IMR-90 (cell line): ENCODE measurements at regions not wholly inside any gene's neighbourhood (a gene's known extent, or its start where the extent isn't known, plus 50 kb on each side); places are given as distances from the start of the nearest gene placed in this dataset.

Source experiments
- ATAC-seq: fragments of 200-7000 bp; cut with Tn5 transposase; 2 replicates; pipeline ENCODE4 v1.9.1; 2020; ENCODE audit warnings: low read depth, mild to moderate bottlenecking, moderate library complexity
- BruUV-seq: library from RNA; stranded (reverse); fragments of 400-500 nt; replicated peaks from 2 replicates; lab custom pipeline; 2021; lab: Mats Ljungman, UMichigan
- CTCF ChIA-PET: fragments of 300-600 bp; formaldehyde crosslinking; extraction: SDS; loops from one replicate; lab custom pipeline; 2021; ENCODE audit warnings: antibody characterized with exemption; lab: Yijun Ruan, JAX
- POLR2A ChIA-PET: fragments of 300-600 bp; sonication (Branson Sonifier 250); formaldehyde crosslinking; loops from one replicate; lab custom pipeline; 2022; ENCODE audit warnings: antibody characterized with exemption; ENCODE audit not compliant: unreplicated experiment; lab: Charles Lee
- DNase-seq: peaks from one replicate; pipeline ENCODE4 v3.0.0; 2013
- H2AFZ ChIP-seq: replicated peaks from 2 replicates; pipeline ENCODE3; 2013; ENCODE audit warnings: low read length, mild to moderate bottlenecking; ENCODE audit not compliant: poor library complexity
- H2AK5ac ChIP-seq: 2 replicates; pipeline ENCODE4 v1.6.1; 2013; ENCODE audit warnings: low read depth, low read length, inconsistent platforms
- H2AK9ac ChIP-seq: replicated peaks from 2 replicates; pipeline ENCODE3; 2013; ENCODE audit warnings: mild to moderate bottlenecking, low read depth, low read length, moderate library complexity; ENCODE audit not compliant: poor library complexity
- H2BK120ac ChIP-seq: 2 replicates; pipeline ENCODE4 v1.6.1; 2013; ENCODE audit warnings: low read depth, low read length, inconsistent platforms
- H2BK15ac ChIP-seq: 3 replicates; pipeline ENCODE4 v1.6.1; 2013; ENCODE audit warnings: low read depth, low read length, inconsistent platforms
- H2BK20ac ChIP-seq: 2 replicates; pipeline ENCODE4 v1.6.1; 2013; ENCODE audit warnings: low read depth, mild to moderate bottlenecking, inconsistent platforms, low read length, moderate library complexity
- H2BK5ac ChIP-seq: 2 replicates; pipeline ENCODE4 v1.6.1; 2013; ENCODE audit warnings: mild to moderate bottlenecking, low read depth, low read length, inconsistent platforms; ENCODE audit not compliant: poor library complexity, severe bottlenecking
- H3K14ac ChIP-seq: replicated peaks from 2 replicates; pipeline ENCODE4 v1.6.1; 2013; ENCODE audit warnings: low read depth, low read length, inconsistent platforms
- H3K18ac ChIP-seq: 2 replicates; pipeline ENCODE4 v1.6.1; 2013; ENCODE audit warnings: low read depth, low read length, control low read depth
- H3K23ac ChIP-seq: 2 replicates; pipeline ENCODE4 v1.6.1; 2013; ENCODE audit warnings: low read depth, low read length, inconsistent platforms
- H3K27ac ChIP-seq: 2 replicates; pipeline ENCODE4 v1.5.1; 2013; ENCODE audit warnings: mild to moderate bottlenecking, control low read depth, low read length; ENCODE audit not compliant: insufficient read depth
- H3K27me3 ChIP-seq: 2 replicates; pipeline ENCODE4 v1.6.1; 2013; ENCODE audit warnings: low read length; ENCODE audit not compliant: control insufficient read depth, insufficient read depth
- H3K36me3 ChIP-seq: 2 replicates; pipeline ENCODE4 v1.6.1; 2013; ENCODE audit warnings: low read length, mixed read lengths; ENCODE audit not compliant: control insufficient read depth, insufficient read depth
- H3K4ac ChIP-seq: 2 replicates; pipeline ENCODE4 v1.6.1; 2013; ENCODE audit warnings: low read depth, low read length, inconsistent platforms
- H3K4me1 ChIP-seq: 2 replicates; pipeline ENCODE4 v1.6.1; 2013; ENCODE audit warnings: low read length, mixed read lengths; ENCODE audit not compliant: control insufficient read depth, insufficient read depth
- H3K4me2 ChIP-seq: 2 replicates; pipeline ENCODE4 v1.6.1; 2013; ENCODE audit warnings: low read depth, mild to moderate bottlenecking, control low read depth, low read length, moderate library complexity
- H3K4me3 ChIP-seq: 2 replicates; pipeline ENCODE4 v1.5.1; 2013; ENCODE audit warnings: low read depth, mild to moderate bottlenecking, control low read depth, low read length, moderate library complexity; ENCODE audit not compliant: insufficient read depth
- H3K56ac ChIP-seq: 2 replicates; pipeline ENCODE4 v1.6.1; 2013; ENCODE audit warnings: low read length, inconsistent platforms; ENCODE audit not compliant: insufficient read depth; ENCODE audit errors: extremely low read depth
- H3K79me1 ChIP-seq, 2 experiments: 2 replicates each; pipeline ENCODE4 v1.6.1; 2013; ENCODE audit warnings: low read length in 2 of 2, inconsistent platforms in 1 of 2, low read depth in 1 of 2
- H3K9ac ChIP-seq: 2 replicates; pipeline ENCODE4 v1.6.1; 2013; ENCODE audit warnings: low read depth, low read length, control low read depth
- H3K9me1 ChIP-seq: 2 replicates; pipeline ENCODE4 v1.6.1; 2013; ENCODE audit warnings: low read length, inconsistent platforms; ENCODE audit not compliant: insufficient read depth
- H3K9me3 ChIP-seq: 2 replicates; pipeline ENCODE4 v1.6.1; 2013; ENCODE audit warnings: low read length; ENCODE audit not compliant: control insufficient read depth, insufficient read depth
- H4K20me1 ChIP-seq: 2 replicates; pipeline ENCODE4 v1.6.1; 2013; ENCODE audit warnings: low read length, inconsistent platforms; ENCODE audit not compliant: insufficient read depth
- H4K5ac ChIP-seq: 2 replicates; pipeline ENCODE4 v1.6.1; 2013; ENCODE audit warnings: mild to moderate bottlenecking, low read depth, low read length, control low read depth
- H4K8ac ChIP-seq, 2 experiments: 2 replicates each; pipeline ENCODE4 v1.6.1; 2013; ENCODE audit warnings: low read depth in 2 of 2, low read length in 2 of 2, control low read depth in 1 of 2, inconsistent platforms in 1 of 2
- H4K91ac ChIP-seq: 2 replicates; pipeline ENCODE4 v1.6.1; 2013; ENCODE audit warnings: low read depth, low read length, inconsistent platforms; ENCODE audit not compliant: insufficient read depth
- BHLHE40 ChIP-seq: fragments of 150-350 bp; IDR thresholded peaks from 2 replicates; pipeline ENCODE4 v1.6.1; 2016; ENCODE audit warnings: mild to moderate bottlenecking, low read depth, low read length
- CHD1 ChIP-seq: IDR thresholded peaks from 2 replicates; pipeline ENCODE4 v1.6.1; 2012; ENCODE audit warnings: low read depth, low read length, improper control_type of control experiment
- MAFK ChIP-seq: IDR thresholded peaks from 2 replicates; pipeline ENCODE4 v1.6.1; 2012; ENCODE audit warnings: low read depth, low read length, improper control_type of control experiment
- MAZ ChIP-seq: IDR thresholded peaks from 2 replicates; pipeline ENCODE4 v1.6.1; 2012; ENCODE audit warnings: low read depth, mild to moderate bottlenecking, low read length, improper control_type of control experiment, moderate library complexity, borderline replicate concordance
- MXI1 ChIP-seq: IDR thresholded peaks from 2 replicates; pipeline ENCODE4 v1.6.1; 2012; ENCODE audit warnings: low read depth, mild to moderate bottlenecking, low read length, moderate library complexity, borderline replicate concordance
- NFE2L2 ChIP-seq: fragments of 150-350 bp; IDR thresholded peaks from 2 replicates; pipeline ENCODE4 v1.6.1; 2016; ENCODE audit warnings: low read depth, mild to moderate bottlenecking, low read length
- POLR2A ChIP-seq: IDR thresholded peaks from 2 replicates; pipeline ENCODE4 v1.6.1; 2012; ENCODE audit warnings: mild to moderate bottlenecking, low read depth, low read length
- RCOR1 ChIP-seq: IDR thresholded peaks from 2 replicates; pipeline ENCODE4 v1.6.1; 2012; ENCODE audit warnings: mild to moderate bottlenecking, low read length, improper control_type of control experiment; ENCODE audit not compliant: insufficient replicate concordance
- SMC3 ChIP-seq: fragments of 150-350 bp; IDR thresholded peaks from 2 replicates; pipeline ENCODE4 v1.6.1; 2016; ENCODE audit warnings: low read depth, mild to moderate bottlenecking, antibody characterized with exemption, low read length, moderate library complexity
- WGBS, 2 experiments: methylation state at CpG; one replicate each; pipeline versions ENCODE4 v1.1.5 to v1.1.7; 2013; ENCODE audit warnings: missing lambda C conversion rate in 2 of 2; ENCODE audit not compliant: insufficient read length in 1 of 2; ENCODE audit errors: extremely low coverage in 2 of 2; 5-methylcytosine and 5-hydroxymethylcytosine counted together
- dilution Hi-C: fragments of 300-500 bp; cut with HindIII; formaldehyde crosslinking; loops from one replicate; pipeline ENCODE4 v1.14.3; 2018; ENCODE audit warnings: low sequenced_read_pairs; ENCODE audit not compliant: unreplicated experiment
- in situ Hi-C: fragments of 300-500 bp; cut with MboI; formaldehyde crosslinking; loops from 3 replicates; pipeline ENCODE4 v1.14.3; 2019; ENCODE audit warnings: low sequenced_read_pairs, inconsistent platforms, mixed read lengths
- intact Hi-C: fragments of 100-400 bp; cut with micrococcal nuclease; formaldehyde crosslinking; loops from 2 replicates; pipeline ENCODE4 v1.10.0; 2022
- TF ChIP-seq, protein P1 (sequence below): fragments of 150-350 bp; IDR thresholded peaks from 2 replicates; pipeline ENCODE4 v1.6.1; 2016; ENCODE audit warnings: low read depth, mild to moderate bottlenecking, low read length, moderate library complexity, borderline replicate concordance
- TF ChIP-seq, protein P2 (sequence below): fragments of 150-350 bp; IDR thresholded peaks from 2 replicates; pipeline ENCODE4 v1.6.1; 2017; ENCODE audit warnings: mild to moderate bottlenecking, antibody characterized with exemption, low read length, low read depth

DNA sequence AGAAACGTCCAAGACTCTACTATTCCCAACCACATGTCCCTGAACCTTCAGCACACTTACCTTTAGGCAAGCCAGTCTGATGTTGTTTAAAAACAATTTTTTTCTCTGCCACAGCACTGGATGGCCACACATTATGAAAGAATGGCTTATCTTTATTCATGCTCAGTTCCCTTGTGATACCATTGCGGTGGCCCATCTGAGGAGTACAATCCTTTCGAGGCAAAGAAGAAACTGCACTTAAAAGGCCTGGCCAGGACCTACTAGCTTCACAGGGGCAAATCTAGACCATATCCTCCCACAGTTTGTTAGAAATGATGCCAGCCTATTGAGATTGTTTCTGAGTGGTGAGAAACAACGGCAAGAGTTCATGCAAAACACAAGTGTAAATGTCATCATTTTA is 88.4 kb upstream of the PLEKHG1 start:
- no peaks in the 10 kb centered on the region for H3K36me3 ChIP-seq
- DNase-seq: no peak
- dilution Hi-C loops: no loop called here
- H2BK5ac ChIP-seq: no peak overlapping the region
- no peaks in the 10 kb centered on the region for H3K9me3 ChIP-seq
- H2AFZ ChIP-seq: no peak overlapping the region
- H2AK9ac ChIP-seq: no peak overlapping the region
- H3K27me3 ChIP-seq: no peaks in the 10 kb centered on the region; the same call in 1 of the 2 replicates
- H3K4me3 ChIP-seq: no peak overlapping the region
- no peak overlapping the region for H3K18ac ChIP-seq
- H2BK20ac ChIP-seq: no peak overlapping the region
- WGBS, 2 experiments: no CpG with 5 or more reads among the region's 4 CpGs
- intact Hi-C loops: no loop called here
- no peaks in the 10 kb centered on the region for H3K79me1 ChIP-seq
- H3K14ac ChIP-seq: no peak overlapping the region
- no peak overlapping the region for H4K5ac ChIP-seq
- ATAC-seq: no peak
- no peak overlapping the region for H3K4ac ChIP-seq
- no peak overlapping the region for H3K56ac ChIP-seq
- no peak overlapping the region for H4K8ac ChIP-seq
- in situ Hi-C loops: no loop called here
- H4K91ac ChIP-seq: no peak overlapping the region
- H3K23ac ChIP-seq: no peak overlapping the region
- no peaks in the 10 kb centered on the region for H4K20me1 ChIP-seq
- no peak overlapping the region for H3K9ac ChIP-seq
- ChIA-PET CTCF (no interaction called here), POLR2A (no interaction called here)
- no peak overlapping the region for H2BK15ac ChIP-seq
- H3K4me1 ChIP-seq: no peaks in the 10 kb centered on the region
- no peak overlapping the region for H2BK120ac ChIP-seq
- TF ChIP-seq CHD1 (no peak), MXI1 (no peak), MAZ (no peak), POLR2A (no peak), RCOR1 (no peak), MAFK (no peak), SMC3 (no peak), NFE2L2 (no peak), BHLHE40 (no peak)
- TF ChIP-seq, protein P1, sequence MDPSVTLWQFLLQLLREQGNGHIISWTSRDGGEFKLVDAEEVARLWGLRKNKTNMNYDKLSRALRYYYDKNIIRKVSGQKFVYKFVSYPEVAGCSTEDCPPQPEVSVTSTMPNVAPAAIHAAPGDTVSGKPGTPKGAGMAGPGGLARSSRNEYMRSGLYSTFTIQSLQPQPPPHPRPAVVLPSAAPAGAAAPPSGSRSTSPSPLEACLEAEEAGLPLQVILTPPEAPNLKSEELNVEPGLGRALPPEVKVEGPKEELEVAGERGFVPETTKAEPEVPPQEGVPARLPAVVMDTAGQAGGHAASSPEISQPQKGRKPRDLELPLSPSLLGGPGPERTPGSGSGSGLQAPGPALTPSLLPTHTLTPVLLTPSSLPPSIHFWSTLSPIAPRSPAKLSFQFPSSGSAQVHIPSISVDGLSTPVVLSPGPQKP: no peak
- TF ChIP-seq, protein P2, sequence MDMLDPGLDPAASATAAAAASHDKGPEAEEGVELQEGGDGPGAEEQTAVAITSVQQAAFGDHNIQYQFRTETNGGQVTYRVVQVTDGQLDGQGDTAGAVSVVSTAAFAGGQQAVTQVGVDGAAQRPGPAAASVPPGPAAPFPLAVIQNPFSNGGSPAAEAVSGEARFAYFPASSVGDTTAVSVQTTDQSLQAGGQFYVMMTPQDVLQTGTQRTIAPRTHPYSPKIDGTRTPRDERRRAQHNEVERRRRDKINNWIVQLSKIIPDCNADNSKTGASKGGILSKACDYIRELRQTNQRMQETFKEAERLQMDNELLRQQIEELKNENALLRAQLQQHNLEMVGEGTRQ: no peak
- H2AK5ac ChIP-seq: no peak overlapping the region
- no peak overlapping the region for H3K4me2 ChIP-seq
- no peak overlapping the region for H3K27ac ChIP-seq
- no peaks in the 10 kb centered on the region for H3K9me1 ChIP-seq
- no TSS peak for BruUV-seq
